ENCODE measurements at regions not wholly inside any gene's neighbourhood (a gene's known extent, or its start where the extent isn't known, plus 50 kb on each side); places are given as distances from the start of the nearest gene placed in this dataset.
"Not testable (repeated sequence)": the region's sequence is repeated elsewhere in the genome, so short reads cannot be mapped to it uniquely, and the experiment has no call there.

DNA sequence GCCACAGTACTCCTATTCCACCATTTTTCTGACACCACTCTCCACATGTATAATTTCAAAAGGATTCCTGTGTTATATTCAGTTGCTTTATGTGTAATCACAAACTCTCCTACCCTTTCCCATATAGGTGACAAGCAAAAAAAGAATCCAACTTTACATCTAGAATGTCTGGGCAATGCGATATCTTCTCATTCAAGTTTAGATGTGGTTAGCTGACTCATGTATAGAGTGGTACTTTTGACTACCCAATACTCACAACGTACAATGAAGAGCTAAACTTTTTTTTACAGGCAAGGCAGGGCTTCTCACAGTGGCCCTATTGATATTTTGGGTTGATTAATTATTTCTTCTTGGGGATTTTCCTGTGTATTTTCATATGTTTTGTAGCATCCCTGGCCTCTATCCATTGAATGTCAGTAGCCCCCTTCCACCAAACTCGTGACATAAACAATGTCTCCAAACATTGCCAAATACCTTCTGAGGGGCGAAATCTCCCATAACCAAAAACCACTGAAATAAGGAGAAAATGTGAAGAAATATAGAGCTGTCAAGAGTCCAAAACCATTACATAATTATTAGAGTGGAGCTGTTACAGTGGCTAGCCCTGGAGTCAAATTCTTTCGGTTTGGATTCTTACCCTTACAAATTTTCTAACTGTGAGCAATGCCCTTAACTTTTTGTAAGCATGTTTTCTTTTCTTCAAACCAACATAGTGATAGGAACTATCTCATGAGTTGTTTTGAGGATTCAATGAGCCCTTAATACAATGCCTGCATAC is 342.6 kb downstream of the NSUN3 start:
- TF ChIP-seq, protein P1, sequence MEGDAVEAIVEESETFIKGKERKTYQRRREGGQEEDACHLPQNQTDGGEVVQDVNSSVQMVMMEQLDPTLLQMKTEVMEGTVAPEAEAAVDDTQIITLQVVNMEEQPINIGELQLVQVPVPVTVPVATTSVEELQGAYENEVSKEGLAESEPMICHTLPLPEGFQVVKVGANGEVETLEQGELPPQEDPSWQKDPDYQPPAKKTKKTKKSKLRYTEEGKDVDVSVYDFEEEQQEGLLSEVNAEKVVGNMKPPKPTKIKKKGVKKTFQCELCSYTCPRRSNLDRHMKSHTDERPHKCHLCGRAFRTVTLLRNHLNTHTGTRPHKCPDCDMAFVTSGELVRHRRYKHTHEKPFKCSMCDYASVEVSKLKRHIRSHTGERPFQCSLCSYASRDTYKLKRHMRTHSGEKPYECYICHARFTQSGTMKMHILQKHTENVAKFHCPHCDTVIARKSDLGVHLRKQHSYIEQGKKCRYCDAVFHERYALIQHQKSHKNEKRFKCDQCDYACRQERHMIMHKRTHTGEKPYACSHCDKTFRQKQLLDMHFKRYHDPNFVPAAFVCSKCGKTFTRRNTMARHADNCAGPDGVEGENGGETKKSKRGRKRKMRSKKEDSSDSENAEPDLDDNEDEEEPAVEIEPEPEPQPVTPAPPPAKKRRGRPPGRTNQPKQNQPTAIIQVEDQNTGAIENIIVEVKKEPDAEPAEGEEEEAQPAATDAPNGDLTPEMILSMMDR (IDR thresholded peaks at IDR 0.05): no peak
- no peak for TF ChIP-seq POLR2A (IDR thresholded peaks at IDR 0.05)
- intact Hi-C loops (cut with DNase I): no loop called here
- no peak for DNase-seq
- no peaks in the 10 kb centered on the region for H3K4me1 ChIP-seq
- no peak overlapping the region for H3K27ac ChIP-seq
- H3K36me3 ChIP-seq: no peaks in the 10 kb centered on the region
- no peak overlapping the region for H3K4me3 ChIP-seq (replicated peaks in 1 of 3)
- no peaks in the 10 kb centered on the region for H3K27me3 ChIP-seq
- WGBS, 2 donors: 83 to 84% methylated on average over 5 of the region's 5 CpGs
- H3K9me3 ChIP-seq: no peaks in the 10 kb centered on the region

DNA sequence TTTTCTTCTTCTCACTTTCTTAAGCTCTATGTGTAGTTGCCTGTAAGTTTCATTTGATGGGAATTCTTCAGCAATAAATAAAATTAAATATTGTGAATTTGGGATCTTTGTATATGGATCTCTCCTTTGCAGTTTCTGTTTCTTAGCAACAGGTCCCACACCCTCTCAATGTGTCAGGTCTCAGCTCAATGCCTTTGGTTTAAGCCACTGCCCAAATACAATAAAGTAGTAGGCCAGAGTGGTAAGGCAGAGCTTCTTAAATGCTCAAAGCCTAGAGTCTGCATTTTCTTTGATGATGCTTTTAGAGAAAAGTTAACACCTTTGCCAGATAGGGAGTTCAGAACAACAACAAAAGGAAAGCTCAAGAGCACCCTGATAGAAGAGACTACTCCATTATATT is 343.7 kb downstream of the NSUN3 start:
- Histone ChIP-seq H3K4me1 (no peaks in the 10 kb centered on the region), H3K36me3 (no peaks in the 10 kb centered on the region), H3K27me3 (no peaks in the 10 kb centered on the region), H3K9me3 (no peaks in the 10 kb centered on the region), H3K27ac (no peak overlapping the region), H3K4me3 (replicated peaks in 1 of 3) (no peak overlapping the region)
- TF ChIP-seq, protein P1 (IDR thresholded peaks at IDR 0.05): no peak
- TF ChIP-seq POLR2A (IDR thresholded peaks at IDR 0.05): no peak
- no peak for DNase-seq
- intact Hi-C loops (cut with DNase I): no loop called here

DNA sequence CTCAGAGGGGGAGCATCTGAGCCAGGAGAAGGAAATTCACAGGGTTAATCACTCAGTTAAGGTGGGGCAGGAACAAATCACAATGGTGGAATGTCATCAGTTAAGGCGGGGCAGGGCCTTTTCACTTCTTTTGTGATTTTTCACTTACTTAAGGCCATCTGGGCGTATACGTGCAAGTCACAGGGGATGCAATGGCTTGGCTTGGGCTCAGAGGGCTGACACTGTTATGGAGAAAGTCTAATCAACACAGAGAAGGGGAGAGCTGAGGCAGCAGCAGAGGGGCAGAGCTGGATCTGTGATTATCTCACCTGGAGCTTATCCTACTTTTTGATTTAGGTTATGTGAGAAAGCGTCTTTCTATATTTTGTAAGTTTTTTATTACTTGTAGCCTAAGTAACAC is 350.1 kb downstream of the NSUN3 start:
- H3K4me1 ChIP-seq; H3K27me3 ChIP-seq; H3K27ac ChIP-seq; intact Hi-C loops (cut with DNase I); DNase-seq; H3K4me3 ChIP-seq (replicated peaks in 1 of 3); H3K36me3 ChIP-seq; H3K9me3 ChIP-seq: not testable (repeated sequence)
- WGBS, 2 donors: 86 to 92% methylated on average over 4 of the region's 4 CpGs

DNA sequence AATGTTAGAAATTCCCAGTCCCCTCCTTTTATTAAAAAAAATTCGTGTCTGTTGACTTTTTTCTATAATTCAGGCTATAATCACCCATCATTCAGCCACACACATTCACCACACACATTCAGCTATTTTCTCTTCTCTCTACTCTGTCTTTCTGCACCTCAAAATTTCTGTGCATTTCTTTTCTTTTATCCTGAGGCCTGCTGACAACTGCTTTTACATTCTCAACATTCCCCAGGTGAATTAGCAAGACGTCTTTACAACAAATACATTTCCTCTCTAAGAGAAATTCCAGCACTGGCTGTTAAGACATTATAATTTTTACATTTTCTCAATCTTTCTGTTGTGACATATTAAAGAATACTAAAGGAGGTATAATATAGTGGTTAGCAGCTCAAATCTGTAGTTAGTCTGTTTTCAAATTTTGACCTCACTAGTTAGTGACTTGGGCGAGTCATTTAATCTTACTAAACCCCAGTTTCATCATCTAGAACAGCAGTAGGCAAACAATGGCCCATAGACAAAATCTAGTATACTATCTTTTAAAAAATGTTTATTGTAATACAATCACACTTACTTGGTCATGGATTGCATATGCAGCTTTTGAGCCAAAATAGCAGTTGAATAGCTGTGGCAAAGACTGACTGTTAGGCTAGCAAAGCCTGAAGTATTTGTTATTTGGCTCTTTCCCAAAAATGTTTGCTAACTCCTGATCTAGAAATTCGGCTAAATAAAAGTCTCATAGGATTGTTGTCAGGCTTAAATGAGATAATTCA is 350.7 kb downstream of the NSUN3 start:
- H3K27me3 ChIP-seq: no peaks in the 10 kb centered on the region
- no peaks in the 10 kb centered on the region for H3K9me3 ChIP-seq
- H3K4me3 ChIP-seq (replicated peaks in 1 of 3): no peak overlapping the region
- H3K36me3 ChIP-seq: no peaks in the 10 kb centered on the region
- H3K4me1 ChIP-seq: no peaks in the 10 kb centered on the region
- intact Hi-C loops (cut with DNase I): no loop called here
- no peak overlapping the region for H3K27ac ChIP-seq
- DNase-seq: no peak
- 60 to 64% methylated on average over 4 of the region's 4 CpGs for WGBS, 2 donors
- TF ChIP-seq, protein P1 (IDR thresholded peaks at IDR 0.05): no peak
- TF ChIP-seq POLR2A (IDR thresholded peaks at IDR 0.05): no peak

DNA sequence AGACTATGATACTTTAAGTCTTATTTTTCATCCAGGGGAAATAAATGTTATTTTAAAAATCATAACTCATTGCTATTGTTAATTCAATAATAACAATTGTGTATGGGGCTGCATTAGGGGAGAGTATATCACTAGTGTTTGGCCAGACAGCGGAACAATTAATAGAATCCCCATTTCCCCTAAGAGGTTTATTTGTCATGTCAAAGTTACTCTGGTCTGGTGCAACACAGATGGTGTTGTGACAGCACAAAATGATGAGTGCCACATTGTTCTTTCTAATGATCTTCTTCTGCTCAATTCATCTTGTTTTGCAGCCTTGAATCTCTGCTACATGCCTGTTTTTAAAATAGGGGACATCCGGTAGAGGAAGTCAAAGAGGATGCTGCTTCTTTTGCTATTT is 351.6 kb downstream of the NSUN3 start:
- Histone ChIP-seq H3K9me3 (no peaks in the 10 kb centered on the region), H3K27ac (no peak overlapping the region), H3K27me3 (no peaks in the 10 kb centered on the region), H3K4me1 (no peaks in the 10 kb centered on the region), H3K4me3 (replicated peaks in 1 of 3) (no peak overlapping the region), H3K36me3 (no peaks in the 10 kb centered on the region)
- TF ChIP-seq POLR2A (IDR thresholded peaks at IDR 0.05): no peak
- TF ChIP-seq, protein P1 (IDR thresholded peaks at IDR 0.05): no peak
- 70% methylated on average over 2 of the region's 2 CpGs for WGBS, 2 donors
- DNase-seq: no peak
- intact Hi-C loops (cut with DNase I): no loop called here
